Testis (tissue), 2 donors: ENCODE measurements at regions not wholly inside any gene's neighbourhood (a gene's known extent, or its start where the extent isn't known, plus 50 kb on each side); places are given as distances from the start of the nearest gene placed in this dataset.
A peak's percentile ranks its signal among the peaks of the same experiment; 100 is the strongest.

ENCODE experiments used
- DNase-seq: peaks from one replicate; pipeline ENCODE4 v3.0.0-alpha.2; 2019
- H3K27ac ChIP-seq, 2 donors: fragments of 200-600 bp; sonication (generic); one replicate each; pipeline ENCODE4 v1.5.1; 2019
- H3K27me3 ChIP-seq: fragments of 200-600 bp; sonication (generic); one replicate; pipeline ENCODE4 v1.5.1; 2019
- H3K36me3 ChIP-seq: fragments of 200-600 bp; sonication (generic); one replicate; pipeline ENCODE4 v1.5.1; 2017; ENCODE audit warnings: low read depth; ENCODE audit errors: missing control alignments
- H3K4me1 ChIP-seq: fragments of 200-600 bp; sonication (generic); one replicate; pipeline ENCODE4 v1.5.1; 2019
- H3K4me3 ChIP-seq, 2 donors: fragments of 200-600 bp; sonication (generic); one replicate each; pipeline ENCODE4 v1.5.1; 2017 to 2019
- H3K9me3 ChIP-seq: fragments of 200-600 bp; sonication (generic); one replicate; pipeline ENCODE4 v1.5.1; 2017
- CTCF ChIP-seq, 3 experiments: fragments of 450-650 bp in 2 of 3; fragments of 200-600 bp in 1 of 3; sonication (generic) in 1 of 3; IDR thresholded peaks; one replicate each; pipeline ENCODE4 v1.5.1; 2016 to 2019; ENCODE audit warnings: antibody characterized with exemption in 3 of 3, mild to moderate bottlenecking in 2 of 3, moderate library complexity in 1 of 3
- POLR2A ChIP-seq: fragments of 450-650 bp; IDR thresholded peaks from one replicate; pipeline ENCODE4 v1.6.1; 2017; ENCODE audit warnings: antibody characterized with exemption, mild to moderate bottlenecking, moderate library complexity
- WGBS, 2 donors: methylation state at CpG; one replicate each; pipeline ENCODE4 v1.1.5; 2018; 5-methylcytosine and 5-hydroxymethylcytosine counted together
- intact Hi-C: fragments of 100-400 bp; cut with DNase I; formaldehyde crosslinking; loops from one replicate; pipeline ENCODE4 v1.15.1; 2023; ENCODE audit warnings: low total_unique reads

- no peak for TF ChIP-seq POLR2A
- TF ChIP-seq CTCF (IDR thresholded peaks at IDR 0.05), result no peak
- Histone ChIP-seq H3K36me3 (no peaks in the 10 kb centered on the region), H3K9me3 (no peaks in the 10 kb centered on the region), H3K27ac (no peak overlapping the region), H3K27me3 (no peaks in the 10 kb centered on the region), H3K4me1 (no peaks in the 10 kb centered on the region), H3K4me3 (no peak overlapping the region)
- 28 to 47% methylated on average over 1 of the region's 1 CpG for WGBS, 2 donors
- intact Hi-C loops, result no loop called here
- DNase-seq, result no peak
Measured at GRCh38 chr6:55974688-55975087, 99.3 kb upstream of the BMP5 start.

GRCh38 chr6:55972091-55972490, 96.7 kb upstream of the BMP5 start:
- Histone ChIP-seq H3K9me3 (no peaks in the 10 kb centered on the region), H3K27me3 (no peaks in the 10 kb centered on the region), H3K4me1 (no peaks in the 10 kb centered on the region), H3K36me3 (no peaks in the 10 kb centered on the region), H3K27ac (no peak overlapping the region), H3K4me3 (no peak overlapping the region)
- no peak for DNase-seq
- TF ChIP-seq CTCF (IDR thresholded peaks at IDR 0.05), result no peak
- no peak for TF ChIP-seq POLR2A
- intact Hi-C loops, result no loop called here
- WGBS, 2 donors, result 55 to 71% methylated on average over 1 of the region's 1 CpG

- no peaks in the 10 kb centered on the region for H3K4me1 ChIP-seq
- H3K27me3 ChIP-seq, result no peaks in the 10 kb centered on the region
- WGBS, 2 donors, result 37 to 70% methylated on average over 3 of the region's 3 CpGs
- intact Hi-C loops, result no loop called here
- H3K4me3 ChIP-seq, result no peak overlapping the region
- DNase-seq, result no peak
- no peak for TF ChIP-seq CTCF (IDR thresholded peaks at IDR 0.05)
- no peak for TF ChIP-seq POLR2A
- H3K36me3 ChIP-seq, result no peaks in the 10 kb centered on the region
- no peak overlapping the region for H3K27ac ChIP-seq
- H3K9me3 ChIP-seq, result no peaks in the 10 kb centered on the region
Measured at GRCh38 chr6:55969526-55969925, 94.1 kb upstream of the BMP5 start.

DNA sequence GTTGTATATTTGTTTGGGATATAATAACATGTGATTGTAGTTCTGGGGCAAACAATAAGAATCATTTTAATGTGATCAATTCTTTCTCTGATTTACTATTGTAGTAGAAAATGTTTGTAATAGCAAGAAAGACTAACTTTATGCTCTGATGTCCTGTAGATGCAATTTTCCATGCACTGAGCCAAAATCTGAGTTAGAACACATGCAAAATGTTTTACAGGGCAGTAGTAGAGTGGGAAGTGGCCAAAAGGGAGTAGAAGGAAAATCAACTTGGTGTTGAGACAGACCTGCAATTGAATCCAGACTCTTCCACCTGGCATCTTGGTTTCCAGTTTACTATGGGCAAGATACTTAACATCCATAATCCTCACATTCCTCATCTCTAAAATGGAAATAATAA, 93.5 kb upstream of the BMP5 start:
- intact Hi-C loops, result no loop called here
- no peaks in the 10 kb centered on the region for H3K4me1 ChIP-seq
- no peaks in the 10 kb centered on the region for H3K27me3 ChIP-seq
- H3K4me3 ChIP-seq, result no peak overlapping the region
- no peaks in the 10 kb centered on the region for H3K36me3 ChIP-seq
- H3K27ac ChIP-seq, result no peak overlapping the region
- TF ChIP-seq POLR2A (no peak), CTCF (IDR thresholded peaks at IDR 0.05) (no peak)
- no peak for DNase-seq
- no peaks in the 10 kb centered on the region for H3K9me3 ChIP-seq

DNA sequence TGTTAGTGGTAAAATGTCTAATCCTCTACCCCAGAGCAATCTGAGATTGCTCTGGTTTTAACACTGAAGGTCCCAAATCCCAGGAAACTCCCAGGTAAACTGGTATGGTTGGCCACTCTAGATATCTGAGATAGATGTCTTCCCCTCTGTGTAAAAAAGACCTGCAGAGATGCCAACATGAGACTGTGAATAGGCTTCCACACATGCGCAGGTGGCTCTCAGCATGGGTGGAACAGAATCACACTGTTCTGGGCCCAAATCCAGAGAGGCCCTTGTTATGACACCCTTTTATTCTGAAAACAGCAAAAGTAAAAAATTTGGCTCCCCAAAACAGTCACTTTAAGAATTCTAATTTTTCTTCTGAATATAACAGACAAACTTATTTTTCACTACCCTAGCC, 88.7 kb upstream of the BMP5 start:
- Histone ChIP-seq H3K4me1 (peaks cover 5% of the 10 kb centered on the region), H3K4me3 (no peak overlapping the region), H3K9me3 (no peaks in the 10 kb centered on the region), H3K27me3 (no peaks in the 10 kb centered on the region), H3K36me3 (no peaks in the 10 kb centered on the region), H3K27ac (no peak overlapping the region)
- 60 to 63% methylated on average over 1 of the region's 1 CpG for WGBS, 2 donors
- intact Hi-C loops, result no loop called here
- no peak for TF ChIP-seq POLR2A
- no peak for TF ChIP-seq CTCF (IDR thresholded peaks at IDR 0.05)
- DNase-seq, result peak; percentile 65
